Mucosa of descending colon (tissue), 3 donors: ENCODE measurements at regions not wholly inside any gene's neighbourhood (a gene's known extent, or its start where the extent isn't known, plus 50 kb on each side); places are given as distances from the start of the nearest gene placed in this dataset.
"Not testable (repeated sequence)": the region's sequence is repeated elsewhere in the genome, so short reads cannot be mapped to it uniquely, and the experiment has no call there.

ENCODE experiments used
- ATAC-seq: fragments of 200-7000 bp; cut with Tn5 transposase; one replicate; pipeline ENCODE4 v1.9.1; 2020; ENCODE audit warnings: mild to moderate bottlenecking, moderate library complexity
- DNase-seq, 3 donors: peaks; one replicate each; pipeline ENCODE4 v3.0.0-alpha.2; 2020
- H3K36me3 ChIP-seq: fragments of 200-600 bp; one replicate; pipeline ENCODE4 v1.8.0; 2021; ENCODE audit warnings: low read depth, mild to moderate bottlenecking
- H3K4me1 ChIP-seq: fragments of 200-600 bp; one replicate; pipeline ENCODE4 v1.8.0; 2021; ENCODE audit warnings: low read depth, mild to moderate bottlenecking
- H3K4me3 ChIP-seq: fragments of 200-600 bp; one replicate; pipeline ENCODE4 v1.8.0; 2021; ENCODE audit warnings: mild to moderate bottlenecking
- H3K9me3 ChIP-seq: fragments of 200-600 bp; one replicate; pipeline ENCODE4 v1.8.0; 2021; ENCODE audit warnings: mild to moderate bottlenecking
- CTCF ChIP-seq: fragments of 200-600 bp; IDR thresholded peaks from one replicate; pipeline ENCODE4 v1.8.0; 2022; ENCODE audit warnings: antibody characterized with exemption, mild to moderate bottlenecking
- intact Hi-C, 2 donors: fragments of 100-400 bp; cut with DNase I in 1 of 2; cut with micrococcal nuclease in 1 of 2; formaldehyde crosslinking; loops; one replicate each; pipeline versions ENCODE4 v1.11.0 to v1.11.1; 2022; cut with DNase I, micrococcal nuclease
- donor health status: DM: no; HTN: no; CAD: no; lungs with moderate emphysema.
- donor health status: DM: no; HTN: no; CAD: no.
- donor health status: DM: no; HTN: yes; CAD: no.

DNA sequence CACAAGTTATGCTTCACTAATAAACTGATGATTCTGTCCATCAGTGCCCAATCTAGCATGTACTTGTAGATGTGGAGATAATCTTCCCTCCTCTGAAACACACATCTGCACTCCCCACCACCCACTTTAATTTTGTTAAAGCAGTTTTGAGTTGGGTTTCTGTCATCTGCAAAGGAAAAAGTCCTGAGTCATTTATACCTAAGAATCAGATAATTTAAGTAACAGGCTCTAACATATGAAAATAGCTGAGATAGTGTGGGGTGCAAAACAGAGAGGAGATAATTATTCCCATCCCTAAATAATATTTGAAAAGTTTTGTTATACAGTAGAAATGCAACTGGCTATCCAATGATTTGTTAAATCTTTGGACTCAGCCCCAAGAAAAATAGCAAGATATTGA is 67.7 kb upstream of the ALOX12 start:
- H3K4me1 ChIP-seq = no peaks in the 10 kb centered on the region
- no peak overlapping the region for H3K4me3 ChIP-seq
- intact Hi-C loops = no loop called here
- DNase-seq (no peak), ATAC-seq (no peak)
- no peak for TF ChIP-seq CTCF
- H3K36me3 ChIP-seq = no peaks in the 10 kb centered on the region
- H3K9me3 ChIP-seq = no peaks in the 10 kb centered on the region

GRCh38 chr17:6930749-6931148 is 65.1 kb upstream of the ALOX12 start:
- intact Hi-C loops = no loop called here
- ATAC-seq = no peak

DNA sequence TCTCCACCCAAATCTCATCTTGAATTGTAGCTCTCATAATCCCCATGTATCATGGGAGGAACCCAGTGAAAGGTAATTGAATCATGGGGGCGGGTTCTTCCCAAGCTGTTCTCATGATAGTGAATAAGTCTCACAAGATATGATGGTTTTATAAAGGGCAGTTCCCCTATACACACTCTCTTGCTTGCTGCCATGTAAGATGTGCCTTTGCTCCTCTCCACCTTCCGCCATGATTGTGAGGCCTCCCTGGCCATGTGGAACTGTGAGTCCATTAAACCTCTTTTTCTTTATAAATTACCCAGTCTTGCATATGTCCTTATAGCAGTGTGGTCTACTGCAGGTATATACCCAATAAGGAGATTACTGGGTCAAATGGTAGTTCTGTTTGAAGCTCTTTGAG is 61.3 kb upstream of the ALOX12 start:
- H3K4me3 ChIP-seq, H3K9me3 ChIP-seq, DNase-seq, H3K4me1 ChIP-seq, H3K36me3 ChIP-seq, intact Hi-C loops, ATAC-seq: not testable (repeated sequence)

More at GRCh38 chr17:6930749-6931148, 65.1 kb upstream of the ALOX12 start:
- no peak overlapping the region for H3K4me3 ChIP-seq
- no peak for TF ChIP-seq CTCF
- no peaks in the 10 kb centered on the region for H3K4me1 ChIP-seq
- no peak for DNase-seq
- H3K36me3 ChIP-seq = no peaks in the 10 kb centered on the region
- no peaks in the 10 kb centered on the region for H3K9me3 ChIP-seq

GRCh38 chr17:6936370-6937028 is 59.4 kb upstream of the ALOX12 start:
- no peak for TF ChIP-seq CTCF
- intact Hi-C loops = no loop called here
- Histone ChIP-seq H3K36me3 (no peaks in the 10 kb centered on the region), H3K9me3 (no peaks in the 10 kb centered on the region), H3K4me1 (no peaks in the 10 kb centered on the region), H3K4me3 (no peak overlapping the region)
- peak in 2 of 3 donors; percentile 32 to 35 for DNase-seq
- ATAC-seq = peak; percentile 60

DNA sequence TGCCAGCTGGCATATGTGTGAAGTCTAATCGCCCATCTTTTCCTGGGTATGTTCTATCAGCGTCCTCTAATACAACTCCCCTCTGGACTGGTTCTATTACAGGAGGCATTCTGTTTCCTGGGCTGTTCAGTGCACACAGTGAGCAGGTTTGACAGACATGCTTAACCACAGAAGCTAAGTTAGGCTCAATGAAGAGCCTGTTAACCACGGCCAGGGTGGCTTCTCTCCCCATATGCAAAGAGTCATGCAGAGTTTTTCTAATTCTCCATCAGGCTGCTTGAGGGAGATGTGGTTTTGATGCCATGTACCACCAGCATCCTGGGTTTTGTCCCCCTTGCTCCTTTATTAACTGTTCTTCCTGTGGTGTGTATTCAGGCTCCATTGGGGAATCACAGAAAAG is 57.2 kb upstream of the ALOX12 start:
- no peak for ATAC-seq
- no peak for TF ChIP-seq CTCF
- Histone ChIP-seq H3K9me3 (no peaks in the 10 kb centered on the region), H3K4me3 (no peak overlapping the region), H3K36me3 (no peaks in the 10 kb centered on the region), H3K4me1 (no peaks in the 10 kb centered on the region)
- intact Hi-C loops = no loop called here
- no peak for DNase-seq

DNA sequence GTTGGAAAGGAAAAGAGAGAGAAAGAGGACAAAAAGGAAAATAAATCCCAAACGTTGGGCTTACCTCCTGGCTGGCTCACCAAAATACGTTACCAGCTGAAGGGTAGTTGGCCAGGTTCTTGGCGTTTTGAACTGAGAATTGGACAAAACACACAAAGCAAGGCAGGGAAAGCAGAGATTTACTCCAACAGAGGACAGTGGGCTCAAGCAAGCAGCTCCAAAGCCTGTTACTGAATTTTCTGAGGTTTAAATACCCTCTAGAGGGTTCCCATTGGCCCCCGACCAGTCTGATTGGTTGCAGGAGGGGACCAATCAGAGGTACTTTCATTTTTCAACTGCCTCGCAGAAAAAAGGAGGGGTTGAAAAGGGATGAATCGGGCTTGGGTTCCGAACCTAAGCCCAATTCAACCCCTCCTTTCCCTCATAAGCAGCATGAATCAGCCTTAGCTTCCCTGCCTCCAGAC is 55.6 kb upstream of the ALOX12 start:
- H3K4me3 ChIP-seq = no peak overlapping the region
- no peak for TF ChIP-seq CTCF
- DNase-seq = no peak
- intact Hi-C loops = no loop called here
- no peaks in the 10 kb centered on the region for H3K9me3 ChIP-seq
- no peaks in the 10 kb centered on the region for H3K36me3 ChIP-seq
- no peaks in the 10 kb centered on the region for H3K4me1 ChIP-seq
- no peak for ATAC-seq
